H9 (cell line): ENCODE measurements at regions not wholly inside any gene's neighbourhood (a gene's known extent, or its start where the extent isn't known, plus 50 kb on each side); places are given as distances from the start of the nearest gene placed in this dataset.

Experiments used
- DNase-seq: peaks from one replicate; pipeline ENCODE4 v3.0.0-alpha.2; 2017
- H2AFZ ChIP-seq: one replicate; pipeline ENCODE4 v1.6.1; 2013; ENCODE audit warnings: mild to moderate bottlenecking, low read length, control low read depth, moderate library complexity
- H2AK5ac ChIP-seq: 2 replicates; pipeline ENCODE4 v1.6.1; 2013; ENCODE audit warnings: low read length, control low read depth, mixed read lengths; ENCODE audit not compliant: insufficient read length
- H2BK120ac ChIP-seq: one replicate; pipeline ENCODE4 v1.6.1; 2013; ENCODE audit warnings: low read depth, mild to moderate bottlenecking, low read length, control low read depth, inconsistent platforms; ENCODE audit not compliant: poor library complexity, severe bottlenecking
- H2BK12ac ChIP-seq: 2 replicates; pipeline ENCODE4 v1.6.1; 2013; ENCODE audit warnings: low read length, control low read depth, mixed read lengths, low read depth; ENCODE audit not compliant: insufficient read length
- H2BK15ac ChIP-seq: 2 replicates; pipeline ENCODE4 v1.6.1; 2013; ENCODE audit warnings: low read depth, low read length, control low read depth
- H2BK20ac ChIP-seq: one replicate; pipeline ENCODE4 v1.6.1; 2013; ENCODE audit warnings: low read depth, mild to moderate bottlenecking, low read length, control low read depth, inconsistent platforms; ENCODE audit not compliant: poor library complexity, severe bottlenecking
- H2BK5ac ChIP-seq: 2 replicates; pipeline ENCODE4 v1.6.1; 2013; ENCODE audit warnings: low read length, control low read depth, mixed read lengths; ENCODE audit not compliant: insufficient read length
- H3K14ac ChIP-seq: 2 replicates; pipeline ENCODE4 v1.6.1; 2013; ENCODE audit warnings: low read length, control low read depth; ENCODE audit not compliant: insufficient read depth
- H3K18ac ChIP-seq: 2 replicates; pipeline ENCODE4 v1.6.1; 2013; ENCODE audit warnings: low read depth, mild to moderate bottlenecking, mixed read lengths, low read length, control low read depth; ENCODE audit not compliant: insufficient read length
- H3K23ac ChIP-seq: 2 replicates; pipeline ENCODE4 v1.6.1; 2013; ENCODE audit warnings: low read length, control low read depth, mixed read lengths, low read depth; ENCODE audit not compliant: insufficient read length
- H3K23me2 ChIP-seq: 2 replicates; pipeline ENCODE4 v1.6.1; 2013; ENCODE audit warnings: low read depth, mild to moderate bottlenecking, mixed read lengths, low read length, control low read depth; ENCODE audit not compliant: insufficient read length, poor library complexity, severe bottlenecking
- H3K27ac ChIP-seq: 2 replicates; pipeline ENCODE4 v1.5.1; 2013; ENCODE audit warnings: low read length, control low read depth, mixed read lengths, low read depth; ENCODE audit not compliant: insufficient read length
- H3K27me3 ChIP-seq: 2 replicates; pipeline ENCODE4 v1.6.1; 2013; ENCODE audit warnings: low read length, control low read depth, inconsistent platforms; ENCODE audit not compliant: insufficient read depth
- H3K4ac ChIP-seq: 2 replicates; pipeline ENCODE4 v1.6.1; 2013; ENCODE audit warnings: low read depth, mild to moderate bottlenecking, control low read depth, inconsistent platforms, low read length, moderate library complexity
- H3K4me1 ChIP-seq: 2 replicates; pipeline ENCODE4 v1.6.1; 2013; ENCODE audit warnings: low read length, control low read depth, inconsistent platforms; ENCODE audit not compliant: insufficient read depth
- H3K4me2 ChIP-seq: 2 replicates; pipeline ENCODE4 v1.6.1; 2013; ENCODE audit warnings: low read length, control low read depth, mixed read lengths; ENCODE audit not compliant: insufficient read length, insufficient read depth
- H3K56ac ChIP-seq: 2 replicates; pipeline ENCODE4 v1.6.1; 2013; ENCODE audit warnings: low read depth, mild to moderate bottlenecking, mixed read lengths, low read length, control low read depth; ENCODE audit not compliant: insufficient read length
- H3K79me1 ChIP-seq: 2 replicates; pipeline ENCODE4 v1.6.1; 2013; ENCODE audit warnings: low read depth, mild to moderate bottlenecking, moderate library complexity, low read length, control low read depth, inconsistent platforms; ENCODE audit not compliant: insufficient read depth, poor library complexity, severe bottlenecking
- H3K79me2 ChIP-seq: 2 replicates; pipeline ENCODE4 v1.6.1; 2013; ENCODE audit warnings: low read length, control low read depth, inconsistent platforms; ENCODE audit not compliant: insufficient read depth
- H3K9ac ChIP-seq: 2 replicates; pipeline ENCODE4 v1.6.1; 2013; ENCODE audit warnings: low read length, control low read depth, mixed read lengths; ENCODE audit not compliant: insufficient read length; ENCODE audit errors: extremely low read depth
- H3K9me3 ChIP-seq: one replicate; pipeline ENCODE4 v1.6.1; 2013; ENCODE audit warnings: low read depth, low read length, inconsistent platforms; ENCODE audit not compliant: control insufficient read depth
- H3T11ph ChIP-seq: one replicate; pipeline ENCODE4 v1.6.1; 2013; ENCODE audit warnings: mild to moderate bottlenecking, low read length, control low read depth, inconsistent platforms
- H4K20me1 ChIP-seq: one replicate; pipeline ENCODE4 v1.6.1; 2013; ENCODE audit not compliant: control insufficient read depth, insufficient read length, insufficient read depth
- H4K5ac ChIP-seq: 2 replicates; pipeline ENCODE4 v1.6.1; 2013; ENCODE audit warnings: low read depth, mild to moderate bottlenecking, mixed read lengths, low read length, control low read depth; ENCODE audit not compliant: insufficient read length
- H4K8ac ChIP-seq: replicated peaks from 2 replicates; pipeline ENCODE4 v1.6.1; 2013; ENCODE audit warnings: low read length, control low read depth, mixed read lengths, low read depth; ENCODE audit not compliant: insufficient read length
- H4K91ac ChIP-seq: 2 replicates; pipeline ENCODE4 v1.6.1; 2013; ENCODE audit warnings: low read depth, mild to moderate bottlenecking, moderate library complexity, mixed read lengths, low read length, control low read depth; ENCODE audit not compliant: insufficient read length
- H3K27ac Mint-ChIP-seq, 3 experiments: 2 replicates in 2 of 3; 3 replicates in 1 of 3; pipeline ENCODE4 v1.8.0; 2020 to 2021; ENCODE audit warnings: mixed read lengths in 3 of 3, mild to moderate bottlenecking in 1 of 3, moderate library complexity in 1 of 3
- H3K27me3 Mint-ChIP-seq: 2 replicates; pipeline ENCODE4 v1.8.0; 2021; ENCODE audit warnings: low read depth, mild to moderate bottlenecking, moderate library complexity, mixed read lengths
- H3K36me3 Mint-ChIP-seq, 3 experiments: 2 replicates in 2 of 3; 3 replicates in 1 of 3; pipeline ENCODE4 v1.8.0; 2020 to 2021; ENCODE audit warnings: low read depth in 3 of 3, mixed read lengths in 3 of 3; ENCODE audit not compliant: insufficient read depth in 1 of 3
- H3K4me1 Mint-ChIP-seq, 2 experiments: 2 replicates each; pipeline ENCODE4 v1.8.0; 2020; ENCODE audit warnings: mixed read lengths in 2 of 2
- H3K4me3 Mint-ChIP-seq, 2 experiments: 2 replicates in 1 of 2; 3 replicates in 1 of 2; pipeline ENCODE4 v1.8.0; 2020 to 2021; ENCODE audit warnings: mild to moderate bottlenecking in 2 of 2, mixed read lengths in 2 of 2, moderate library complexity in 1 of 2
- H3K9me3 Mint-ChIP-seq, 2 experiments: 2 replicates in 1 of 2; 3 replicates in 1 of 2; pipeline ENCODE4 v1.8.0; 2020; ENCODE audit warnings: mild to moderate bottlenecking in 2 of 2, mixed read lengths in 2 of 2, moderate library complexity in 1 of 2
- CTCF ChIP-seq: fragments of 200-600 bp; sonication (generic); conservative IDR thresholded peaks from 3 replicates; pipeline ENCODE4 v1.8.0; 2021; ENCODE audit warnings: antibody characterized with exemption, mild to moderate bottlenecking
- WGBS: extraction: QIAGEN DNeasy Blood & Tissue Kit; methylation state at CpG from one replicate; pipeline ENCODE4 v1.1.7; 2013; ENCODE audit warnings: missing lambda C conversion rate, low lambda C conversion rate, mixed read lengths; ENCODE audit not compliant: insufficient read length; ENCODE audit errors: extremely low coverage; 5-methylcytosine and 5-hydroxymethylcytosine counted together

DNA sequence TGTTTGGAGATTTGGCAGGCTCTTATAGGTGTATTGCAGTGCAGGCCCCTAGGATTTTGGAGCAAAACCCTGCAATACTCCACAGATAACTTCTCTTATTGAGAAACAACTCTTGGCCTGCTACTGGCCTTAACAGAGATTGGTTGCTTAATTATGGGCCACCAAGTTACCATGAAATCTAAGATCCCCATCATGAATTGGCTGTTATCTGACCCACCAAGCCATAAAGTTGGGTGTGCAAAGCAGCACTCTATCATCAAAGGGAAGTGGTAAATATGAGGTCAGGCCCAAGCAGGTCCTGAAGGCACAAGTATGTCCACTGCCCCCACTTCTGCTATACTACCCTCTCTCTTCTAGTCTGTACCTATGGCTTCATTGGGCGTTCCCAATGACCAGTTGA is 130.0 kb upstream of the TNFSF4 start:
- Histone ChIP-seq H3K79me2 (no peaks in the 10 kb centered on the region), H4K91ac (no peak overlapping the region), H2BK120ac (no peak overlapping the region), H2BK15ac (no peak overlapping the region), H3T11ph (no peak overlapping the region), H2BK5ac (no peak overlapping the region), H3K56ac (no peak overlapping the region), H2AK5ac (no peak overlapping the region), H3K14ac (no peak overlapping the region), H3K4me1 (peaks cover 4% of the 10 kb centered on the region; the same call in 1 of the 2 replicates), H2AFZ (no peak overlapping the region), H3K9ac (no peak overlapping the region), H4K8ac (no peak overlapping the region), H3K79me1 (no peaks in the 10 kb centered on the region), H2BK12ac (no peak overlapping the region), H3K27ac (no peak overlapping the region), H2BK20ac (no peak overlapping the region), H3K27me3 (no peaks in the 10 kb centered on the region), H3K4me2 (no peak overlapping the region), H4K20me1 (no peaks in the 10 kb centered on the region), H4K5ac (no peak overlapping the region), H3K18ac (no peak overlapping the region), H3K4ac (no peak overlapping the region), H3K23me2 (no peaks in the 10 kb centered on the region), H3K23ac (no peak overlapping the region), H3K9me3 (no peaks in the 10 kb centered on the region)
- no peaks in the 10 kb centered on the region; a peak in 1 of 5 replicates for H3K9me3 Mint-ChIP-seq
- H3K4me1 Mint-ChIP-seq: peaks cover 6 to 7% of the 10 kb centered on the region in 2 experiments
- WGBS: no CpG with 5 or more reads among the region's 1 CpG
- H3K36me3 Mint-ChIP-seq: no peaks in the 10 kb centered on the region
- H3K27ac Mint-ChIP-seq: no peak overlapping the region
- no peak overlapping the region for H3K4me3 Mint-ChIP-seq
- no peaks in the 10 kb centered on the region for H3K27me3 Mint-ChIP-seq
- DNase-seq: no peak
- TF ChIP-seq CTCF: no peak
